ENCODE measurements at regions not wholly inside any gene's neighbourhood (a gene's known extent, or its start where the extent isn't known, plus 50 kb on each side); places are given as distances from the start of the nearest gene placed in this dataset.

GRCh38 chr3:20319551-20319950, 133.5 kb upstream of the SGO1 start:
- DNase-seq (ENCODE audit: low read depth, low spot score), result no peak
- Histone ChIP-seq H3K4me1 (ENCODE audit: control insufficient read depth, insufficient read depth, low read length) (no peaks in the 10 kb centered on the region), H3K4me2 (ENCODE audit: control insufficient read depth, insufficient read depth) (no peak overlapping the region), H3K79me2 (ENCODE audit: control insufficient read depth, insufficient read depth, low read length) (no peaks in the 10 kb centered on the region), H3K27ac (ENCODE audit: control insufficient read depth, insufficient read depth) (no peak overlapping the region), H4K20me1 (ENCODE audit: control insufficient read depth, insufficient read depth) (no peaks in the 10 kb centered on the region), H3K9me3 (replicated peaks; ENCODE audit: control insufficient read depth, insufficient read depth, low read length) (no peaks in the 10 kb centered on the region), H3K36me3 (ENCODE audit: control insufficient read depth in 2 of 2, insufficient read depth in 2 of 2, low read length in 1 of 2) (no peaks in the 10 kb centered on the region), H3K9ac (ENCODE audit: control insufficient read depth, insufficient read depth, low read length) (no peak overlapping the region), H3K27me3 (replicated peaks in 1 of 2; ENCODE audit: control insufficient read depth in 2 of 2, insufficient read depth in 2 of 2, low read length in 1 of 2) (no peaks in the 10 kb centered on the region), H3K4me3 (no peak overlapping the region), H2AFZ (ENCODE audit: control insufficient read depth, low read depth, low read length) (no peak overlapping the region)
- TF ChIP-seq RB1 (IDR thresholded peaks at IDR 0.05; ENCODE audit: borderline replicate concordance) (no peak), RELA (IDR thresholded peaks at IDR 0.05; ENCODE audit: borderline replicate concordance, partially characterized antibody) (no peak), MXI1 (IDR thresholded peaks at IDR 0.05; ENCODE audit: low read depth, low read length) (no peak), RFX5 (IDR thresholded peaks at IDR 0.05; ENCODE audit: low read depth, low read length) (no peak), FOXK2 (IDR thresholded peaks at IDR 0.05) (no peak), MYB (IDR thresholded peaks at IDR 0.05; ENCODE audit: borderline replicate concordance, low read depth, low read length) (no peak), STAT3 (IDR thresholded peaks at IDR 0.05; ENCODE audit: low read depth, low read length) (no peak), CREB1 (IDR thresholded peaks at IDR 0.05; ENCODE audit: low read depth) (no peak)
- TF ChIP-seq, protein P1, sequence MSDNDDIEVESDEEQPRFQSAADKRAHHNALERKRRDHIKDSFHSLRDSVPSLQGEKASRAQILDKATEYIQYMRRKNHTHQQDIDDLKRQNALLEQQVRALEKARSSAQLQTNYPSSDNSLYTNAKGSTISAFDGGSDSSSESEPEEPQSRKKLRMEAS (IDR thresholded peaks at IDR 0.05; ENCODE audit: low read depth, low read length), result no peak
- in situ Hi-C loops (cut with MboI) (no loop called here), intact Hi-C loops (cut with micrococcal nuclease; ENCODE audit: unreplicated experiment) (no loop called here)
- RAD21 ChIA-PET (ENCODE audit: unreplicated experiment), result no interaction called here
- POLR2A ChIA-PET, result no interaction called here
- CTCF ChIA-PET, result interaction anchor here (0.7 kb wide), 1 partner anchor 53 kb away, joined by 3 read pairs; no protein-coding TSS in a partner anchor
- FAIRE-seq, result no peak
- BruUV-seq (replicated peaks), result no TSS peak
- SMC1A ChIA-PET (ENCODE audit: uncharacterized antibody, unreplicated experiment), result interaction anchor here (0.7 to 1.2 kb wide), 3 partner anchors 10 to 13 kb away, joined by 3 read pairs; no protein-coding TSS in a partner anchor
- no peak for ATAC-seq

DNA sequence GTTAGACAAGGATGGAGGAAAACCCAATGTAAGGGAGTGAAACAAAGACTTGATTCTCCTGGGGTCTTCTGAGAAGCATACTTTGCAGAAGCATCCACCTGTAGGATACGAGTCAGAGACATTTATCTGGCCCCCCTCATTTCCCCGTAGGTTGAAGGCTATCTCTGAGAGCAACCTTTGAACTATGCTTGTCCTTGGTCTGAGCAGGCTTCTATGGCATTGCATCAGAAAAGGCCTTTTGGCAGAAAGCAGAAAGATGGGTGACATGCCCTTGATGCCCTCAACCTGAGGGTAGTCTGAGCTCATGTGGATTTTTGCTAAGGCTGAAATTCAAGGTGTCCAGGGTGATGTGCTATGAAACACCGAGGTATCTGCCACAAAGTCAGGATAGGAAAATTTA, 131.6 kb upstream of the SGO1 start:
- no peak for DNase-seq (ENCODE audit: low read depth, low spot score)
- intact Hi-C loops (cut with micrococcal nuclease; ENCODE audit: unreplicated experiment) (no loop called here), in situ Hi-C loops (cut with MboI) (no loop called here)
- no peak overlapping the region for H3K4me3 ChIP-seq
- POLR2A ChIA-PET, result no interaction called here
- no peak overlapping the region for H3K4me2 ChIP-seq (ENCODE audit: control insufficient read depth, insufficient read depth)
- H3K9ac ChIP-seq (ENCODE audit: control insufficient read depth, insufficient read depth, low read length), result no peak overlapping the region
- no peak for ATAC-seq
- H3K9me3 ChIP-seq (replicated peaks; ENCODE audit: control insufficient read depth, insufficient read depth, low read length), result no peaks in the 10 kb centered on the region
- CTCF ChIA-PET, result no interaction called here
- no peaks in the 10 kb centered on the region for H3K36me3 ChIP-seq (ENCODE audit: control insufficient read depth in 2 of 2, insufficient read depth in 2 of 2, low read length in 1 of 2)
- SMC1A ChIA-PET (ENCODE audit: uncharacterized antibody, unreplicated experiment), result no interaction called here
- H3K4me1 ChIP-seq (ENCODE audit: control insufficient read depth, insufficient read depth, low read length), result no peaks in the 10 kb centered on the region
- no peak for TF ChIP-seq HCFC1 (IDR thresholded peaks at IDR 0.05; ENCODE audit: low read length)
- TF ChIP-seq POLR2A (IDR thresholded peaks at IDR 0.05; ENCODE audit: low read depth, low read length), result no peak
- no peak for TF ChIP-seq GABPA (IDR thresholded peaks at IDR 0.05; ENCODE audit: low read depth)
- TF ChIP-seq CEBPB (IDR thresholded peaks at IDR 0.05; ENCODE audit: borderline replicate concordance in 1 of 2, low read depth in 2 of 2, low read length in 2 of 2), result no peak
- no peak for TF ChIP-seq EGR1 (IDR thresholded peaks at IDR 0.05; ENCODE audit: borderline replicate concordance in 1 of 2, low read depth in 2 of 2, low read length in 2 of 2)
- TF ChIP-seq NR2C2 (IDR thresholded peaks at IDR 0.05; ENCODE audit: borderline replicate concordance, control insufficient read depth, insufficient read length, low read depth), result no peak
- TF ChIP-seq, protein P2, sequence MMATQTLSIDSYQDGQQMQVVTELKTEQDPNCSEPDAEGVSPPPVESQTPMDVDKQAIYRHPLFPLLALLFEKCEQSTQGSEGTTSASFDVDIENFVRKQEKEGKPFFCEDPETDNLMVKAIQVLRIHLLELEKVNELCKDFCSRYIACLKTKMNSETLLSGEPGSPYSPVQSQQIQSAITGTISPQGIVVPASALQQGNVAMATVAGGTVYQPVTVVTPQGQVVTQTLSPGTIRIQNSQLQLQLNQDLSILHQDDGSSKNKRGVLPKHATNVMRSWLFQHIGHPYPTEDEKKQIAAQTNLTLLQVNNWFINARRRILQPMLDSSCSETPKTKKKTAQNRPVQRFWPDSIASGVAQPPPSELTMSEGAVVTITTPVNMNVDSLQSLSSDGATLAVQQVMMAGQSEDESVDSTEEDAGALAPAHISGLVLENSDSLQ (IDR thresholded peaks at IDR 0.05), result no peak
- RAD21 ChIA-PET (ENCODE audit: unreplicated experiment), result no interaction called here
- no TSS peak for BruUV-seq (replicated peaks)
- FAIRE-seq, result no peak
- H3K27ac ChIP-seq (ENCODE audit: control insufficient read depth, insufficient read depth), result no peak overlapping the region
- no peaks in the 10 kb centered on the region for H4K20me1 ChIP-seq (ENCODE audit: control insufficient read depth, insufficient read depth)
- no peaks in the 10 kb centered on the region for H3K79me2 ChIP-seq (ENCODE audit: control insufficient read depth, insufficient read depth, low read length)
- 43% methylated on average over 3 of the region's 3 CpGs for WGBS (ENCODE audit: insufficient coverage, insufficient replicate concordance, low lambda C conversion rate, missing lambda C conversion rate)
- H2AFZ ChIP-seq (ENCODE audit: control insufficient read depth, low read depth, low read length), result no peak overlapping the region
- no peaks in the 10 kb centered on the region for H3K27me3 ChIP-seq (replicated peaks in 1 of 2; ENCODE audit: control insufficient read depth in 2 of 2, insufficient read depth in 2 of 2, low read length in 1 of 2)
